ENCODE measurements at regions not wholly inside any gene's neighbourhood (a gene's known extent, or its start where the extent isn't known, plus 50 kb on each side); places are given as distances from the start of the nearest gene placed in this dataset.

- H3K79me1 ChIP-seq (ENCODE audit: insufficient read depth, low read depth, low read length, poor library complexity, severe bottlenecking): no peaks in the 10 kb centered on the region
- H3K9me3 ChIP-seq (ENCODE audit: control insufficient read depth, low read depth, low read length): no peaks in the 10 kb centered on the region
Observed at GRCh38 chr3:194836661-194837060, 151.0 kb downstream of the FAM43A start.

More at GRCh38 chr3:194836661-194837060, 151.0 kb downstream of the FAM43A start:
- Histone ChIP-seq H3K27ac (ENCODE audit: insufficient read length, low read depth, low read length) (no peak overlapping the region), H2BK5ac (ENCODE audit: insufficient read length, low read length) (no peak overlapping the region), H3K23ac (ENCODE audit: insufficient read length, low read depth, low read length) (no peak overlapping the region), H2AFZ (ENCODE audit: low read length) (no peak overlapping the region), H2BK20ac (ENCODE audit: low read depth, low read length, poor library complexity, severe bottlenecking) (no peak overlapping the region), H3K79me2 (ENCODE audit: insufficient read depth, low read length) (no peaks in the 10 kb centered on the region), H2AK5ac (ENCODE audit: insufficient read length, low read length) (no peak overlapping the region), H3K4me2 (ENCODE audit: insufficient read depth, insufficient read length, low read length) (no peak overlapping the region), H3K4me1 (ENCODE audit: insufficient read depth, low read length) (no peaks in the 10 kb centered on the region), H4K8ac (replicated peaks; ENCODE audit: insufficient read length, low read depth, low read length) (no peak overlapping the region), H2BK15ac (ENCODE audit: low read depth, low read length) (no peak overlapping the region), H3K9ac (ENCODE audit: extremely low read depth, insufficient read length, low read length) (no peak overlapping the region), H3K27me3 (ENCODE audit: insufficient read depth, low read length) (no peaks in the 10 kb centered on the region), H3K23me2 (ENCODE audit: insufficient read length, low read depth, low read length, poor library complexity, severe bottlenecking) (no peaks in the 10 kb centered on the region), H4K5ac (ENCODE audit: insufficient read length, low read depth, low read length) (no peak overlapping the region), H3K14ac (ENCODE audit: insufficient read depth, low read length) (no peak overlapping the region), H3K56ac (ENCODE audit: insufficient read length, low read depth, low read length) (no peak overlapping the region), H3K4ac (ENCODE audit: low read depth, low read length) (no peak overlapping the region), H4K20me1 (ENCODE audit: control insufficient read depth, insufficient read depth, insufficient read length) (no peaks in the 10 kb centered on the region), H3T11ph (ENCODE audit: low read length) (no peak overlapping the region), H2BK12ac (ENCODE audit: insufficient read length, low read depth, low read length) (no peak overlapping the region), H3K18ac (ENCODE audit: insufficient read length, low read depth, low read length) (no peak overlapping the region), H4K91ac (ENCODE audit: insufficient read length, low read depth, low read length) (no peak overlapping the region), H2BK120ac (ENCODE audit: low read depth, low read length, poor library complexity, severe bottlenecking) (no peak overlapping the region)
- peaks cover 5 to 11% of the 10 kb centered on the region in 2 experiments for H3K4me1 Mint-ChIP-seq
- no peak for DNase-seq
- no CpG with 5 or more reads among the region's 1 CpG for WGBS (ENCODE audit: extremely low coverage, insufficient read length, low lambda C conversion rate)
- H3K27me3 Mint-ChIP-seq (ENCODE audit: low read depth): peaks cover 2% of the 10 kb centered on the region
- no peaks in the 10 kb centered on the region for H3K36me3 Mint-ChIP-seq (ENCODE audit: insufficient read depth in 1 of 3, low read depth in 3 of 3)
- no peaks in the 10 kb centered on the region; a peak in 1 of 5 replicates for H3K9me3 Mint-ChIP-seq
- no peak overlapping the region for H3K4me3 Mint-ChIP-seq
- TF ChIP-seq CTCF (conservative IDR thresholded peaks at IDR 0.05): no peak
- H3K27ac Mint-ChIP-seq: no peak overlapping the region
